IMR-90 (cell line): ENCODE measurements at regions not wholly inside any gene's neighbourhood (a gene's known extent, or its start where the extent isn't known, plus 50 kb on each side); places are given as distances from the start of the nearest gene placed in this dataset.
"Not testable (repeated sequence)": the region's sequence is repeated elsewhere in the genome, so short reads cannot be mapped to it uniquely, and the experiment has no call there.

Source experiments
- ATAC-seq: fragments of 200-7000 bp; cut with Tn5 transposase; 2 replicates; pipeline ENCODE4 v1.9.1; 2020; ENCODE audit warnings: low read depth, mild to moderate bottlenecking, moderate library complexity
- BruUV-seq: library from RNA; stranded (reverse); fragments of 400-500 nt; replicated peaks from 2 replicates; lab custom pipeline; 2021; lab: Mats Ljungman, UMichigan
- CTCF ChIA-PET: fragments of 300-600 bp; formaldehyde crosslinking; extraction: SDS; loops from one replicate; lab custom pipeline; 2021; ENCODE audit warnings: antibody characterized with exemption; lab: Yijun Ruan, JAX
- POLR2A ChIA-PET: fragments of 300-600 bp; sonication (Branson Sonifier 250); formaldehyde crosslinking; loops from one replicate; lab custom pipeline; 2022; ENCODE audit warnings: antibody characterized with exemption; ENCODE audit not compliant: unreplicated experiment; lab: Charles Lee
- DNase-seq: peaks from one replicate; pipeline ENCODE4 v3.0.0; 2013
- H2AFZ ChIP-seq: replicated peaks from 2 replicates; pipeline ENCODE3; 2013; ENCODE audit warnings: low read length, mild to moderate bottlenecking; ENCODE audit not compliant: poor library complexity
- H2AK5ac ChIP-seq: 2 replicates; pipeline ENCODE4 v1.6.1; 2013; ENCODE audit warnings: low read depth, low read length, inconsistent platforms
- H2AK9ac ChIP-seq: replicated peaks from 2 replicates; pipeline ENCODE3; 2013; ENCODE audit warnings: mild to moderate bottlenecking, low read depth, low read length, moderate library complexity; ENCODE audit not compliant: poor library complexity
- H2BK120ac ChIP-seq: 2 replicates; pipeline ENCODE4 v1.6.1; 2013; ENCODE audit warnings: low read depth, low read length, inconsistent platforms
- H2BK15ac ChIP-seq: 3 replicates; pipeline ENCODE4 v1.6.1; 2013; ENCODE audit warnings: low read depth, low read length, inconsistent platforms
- H2BK20ac ChIP-seq: 2 replicates; pipeline ENCODE4 v1.6.1; 2013; ENCODE audit warnings: low read depth, mild to moderate bottlenecking, inconsistent platforms, low read length, moderate library complexity
- H2BK5ac ChIP-seq: 2 replicates; pipeline ENCODE4 v1.6.1; 2013; ENCODE audit warnings: mild to moderate bottlenecking, low read depth, low read length, inconsistent platforms; ENCODE audit not compliant: poor library complexity, severe bottlenecking
- H3K14ac ChIP-seq: replicated peaks from 2 replicates; pipeline ENCODE4 v1.6.1; 2013; ENCODE audit warnings: low read depth, low read length, inconsistent platforms
- H3K18ac ChIP-seq: 2 replicates; pipeline ENCODE4 v1.6.1; 2013; ENCODE audit warnings: low read depth, low read length, control low read depth
- H3K23ac ChIP-seq: 2 replicates; pipeline ENCODE4 v1.6.1; 2013; ENCODE audit warnings: low read depth, low read length, inconsistent platforms
- H3K27ac ChIP-seq: 2 replicates; pipeline ENCODE4 v1.5.1; 2013; ENCODE audit warnings: mild to moderate bottlenecking, control low read depth, low read length; ENCODE audit not compliant: insufficient read depth
- H3K27me3 ChIP-seq: 2 replicates; pipeline ENCODE4 v1.6.1; 2013; ENCODE audit warnings: low read length; ENCODE audit not compliant: control insufficient read depth, insufficient read depth
- H3K36me3 ChIP-seq: 2 replicates; pipeline ENCODE4 v1.6.1; 2013; ENCODE audit warnings: low read length, mixed read lengths; ENCODE audit not compliant: control insufficient read depth, insufficient read depth
- H3K4ac ChIP-seq: 2 replicates; pipeline ENCODE4 v1.6.1; 2013; ENCODE audit warnings: low read depth, low read length, inconsistent platforms
- H3K4me1 ChIP-seq: 2 replicates; pipeline ENCODE4 v1.6.1; 2013; ENCODE audit warnings: low read length, mixed read lengths; ENCODE audit not compliant: control insufficient read depth, insufficient read depth
- H3K4me2 ChIP-seq: 2 replicates; pipeline ENCODE4 v1.6.1; 2013; ENCODE audit warnings: low read depth, mild to moderate bottlenecking, control low read depth, low read length, moderate library complexity
- H3K4me3 ChIP-seq: 2 replicates; pipeline ENCODE4 v1.5.1; 2013; ENCODE audit warnings: low read depth, mild to moderate bottlenecking, control low read depth, low read length, moderate library complexity; ENCODE audit not compliant: insufficient read depth
- H3K56ac ChIP-seq: 2 replicates; pipeline ENCODE4 v1.6.1; 2013; ENCODE audit warnings: low read length, inconsistent platforms; ENCODE audit not compliant: insufficient read depth; ENCODE audit errors: extremely low read depth
- H3K79me1 ChIP-seq, 2 experiments: 2 replicates each; pipeline ENCODE4 v1.6.1; 2013; ENCODE audit warnings: low read length in 2 of 2, inconsistent platforms in 1 of 2, low read depth in 1 of 2
- H3K9ac ChIP-seq: 2 replicates; pipeline ENCODE4 v1.6.1; 2013; ENCODE audit warnings: low read depth, low read length, control low read depth
- H3K9me1 ChIP-seq: 2 replicates; pipeline ENCODE4 v1.6.1; 2013; ENCODE audit warnings: low read length, inconsistent platforms; ENCODE audit not compliant: insufficient read depth
- H3K9me3 ChIP-seq: 2 replicates; pipeline ENCODE4 v1.6.1; 2013; ENCODE audit warnings: low read length; ENCODE audit not compliant: control insufficient read depth, insufficient read depth
- H4K20me1 ChIP-seq: 2 replicates; pipeline ENCODE4 v1.6.1; 2013; ENCODE audit warnings: low read length, inconsistent platforms; ENCODE audit not compliant: insufficient read depth
- H4K5ac ChIP-seq: 2 replicates; pipeline ENCODE4 v1.6.1; 2013; ENCODE audit warnings: mild to moderate bottlenecking, low read depth, low read length, control low read depth
- H4K8ac ChIP-seq, 2 experiments: 2 replicates each; pipeline ENCODE4 v1.6.1; 2013; ENCODE audit warnings: low read depth in 2 of 2, low read length in 2 of 2, control low read depth in 1 of 2, inconsistent platforms in 1 of 2
- H4K91ac ChIP-seq: 2 replicates; pipeline ENCODE4 v1.6.1; 2013; ENCODE audit warnings: low read depth, low read length, inconsistent platforms; ENCODE audit not compliant: insufficient read depth
- dilution Hi-C: fragments of 300-500 bp; cut with HindIII; formaldehyde crosslinking; loops from one replicate; pipeline ENCODE4 v1.14.3; 2018; ENCODE audit warnings: low sequenced_read_pairs; ENCODE audit not compliant: unreplicated experiment
- in situ Hi-C: fragments of 300-500 bp; cut with MboI; formaldehyde crosslinking; loops from 3 replicates; pipeline ENCODE4 v1.14.3; 2019; ENCODE audit warnings: low sequenced_read_pairs, inconsistent platforms, mixed read lengths
- intact Hi-C: fragments of 100-400 bp; cut with micrococcal nuclease; formaldehyde crosslinking; loops from 2 replicates; pipeline ENCODE4 v1.10.0; 2022

- H3K9me3 ChIP-seq, dilution Hi-C loops, H3K4ac ChIP-seq, H3K4me1 ChIP-seq, H3K4me3 ChIP-seq, H4K5ac ChIP-seq, BruUV-seq, ATAC-seq, H4K91ac ChIP-seq, H2BK5ac ChIP-seq, H2AFZ ChIP-seq, H2BK20ac ChIP-seq, CTCF ChIA-PET, H3K79me1 ChIP-seq, H3K27ac ChIP-seq, H3K14ac ChIP-seq, H3K9me1 ChIP-seq, H3K23ac ChIP-seq, H3K56ac ChIP-seq, H2AK9ac ChIP-seq, H3K9ac ChIP-seq, H4K8ac ChIP-seq, H2BK15ac ChIP-seq, POLR2A ChIA-PET, H2AK5ac ChIP-seq, H3K36me3 ChIP-seq, intact Hi-C loops, in situ Hi-C loops, H4K20me1 ChIP-seq, H2BK120ac ChIP-seq, H3K4me2 ChIP-seq, H3K18ac ChIP-seq, DNase-seq, H3K27me3 ChIP-seq: not testable (repeated sequence)
Observed at GRCh38 chr16:50486162-50486561, 62.0 kb upstream of the NKD1 start.
